ENCODE measurements at regions not wholly inside any gene's neighbourhood (a gene's known extent, or its start where the extent isn't known, plus 50 kb on each side); places are given as distances from the start of the nearest gene placed in this dataset.
"Not testable (repeated sequence)": the region's sequence is repeated elsewhere in the genome, so short reads cannot be mapped to it uniquely, and the experiment has no call there.

DNA sequence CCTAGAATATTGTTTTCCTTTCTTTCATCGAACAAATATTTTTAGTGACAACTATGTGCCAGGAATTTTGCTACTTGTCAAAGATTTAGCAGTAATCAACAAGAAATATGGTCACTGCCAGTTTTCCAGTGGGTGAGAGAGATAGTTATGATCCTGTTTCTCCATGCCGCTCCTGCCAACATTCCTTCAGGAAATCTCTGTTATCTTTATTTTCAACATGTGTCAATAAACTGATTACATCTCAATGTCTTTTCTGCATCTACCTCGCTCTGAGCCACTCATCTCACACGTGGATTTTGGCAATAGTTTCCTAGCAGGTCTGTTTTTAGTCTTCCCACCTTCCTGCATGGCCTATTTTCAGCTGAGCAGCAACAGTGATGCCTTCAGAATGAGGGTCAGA, 650.0 kb upstream of the STXBP6 start:
- DNase-seq (ENCODE audit: low read depth in 4 of 4, low spot score in 3 of 4): no peak

- no peak for DNase-seq (ENCODE audit: low read depth in 4 of 4, low spot score in 3 of 4)
These were observed 648.2 kb upstream of the STXBP6 start for GRCh38 chr14:25698111-25698510.

GRCh38 chr14:25696176-25696575, 646.2 kb upstream of the STXBP6 start:
- no peak for DNase-seq (ENCODE audit: low read depth in 4 of 4, low spot score in 3 of 4)

- DNase-seq (ENCODE audit: low read depth in 4 of 4, low spot score in 3 of 4): no peak
These were observed 635.1 kb upstream of the STXBP6 start for GRCh38 chr14:25685004-25685403.

- no peak for DNase-seq (ENCODE audit: low read depth in 4 of 4, low spot score in 3 of 4)
These were observed 631.0 kb upstream of the STXBP6 start for GRCh38 chr14:25680934-25681333.

DNA sequence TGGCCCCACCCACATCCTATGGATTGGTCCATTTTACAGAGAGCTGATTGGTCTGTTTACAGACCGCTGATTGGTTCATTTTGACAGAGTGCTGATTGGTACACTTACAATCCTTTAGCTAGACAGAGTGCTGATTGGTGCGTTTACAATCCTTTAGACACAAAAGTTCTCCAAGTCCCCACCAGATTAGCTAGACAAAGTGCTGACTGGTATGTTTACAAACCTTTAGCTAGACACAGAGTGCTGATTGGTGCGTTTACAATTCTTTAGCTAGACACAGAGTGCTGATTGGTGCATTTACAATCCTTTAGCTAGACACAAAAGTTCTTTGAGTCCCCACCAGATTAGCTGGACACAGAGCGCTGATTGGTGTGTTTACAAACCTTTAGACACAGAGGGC, 630.6 kb upstream of the STXBP6 start:
- DNase-seq (ENCODE audit: low read depth in 4 of 4, low spot score in 3 of 4): not testable (repeated sequence)

- DNase-seq (ENCODE audit: low read depth in 4 of 4, low spot score in 3 of 4): no peak
These were observed 627.2 kb upstream of the STXBP6 start for GRCh38 chr14:25677111-25677510.

GRCh38 chr14:25667387-25667786, 617.4 kb upstream of the STXBP6 start:
- DNase-seq (ENCODE audit: low read depth in 4 of 4, low spot score in 3 of 4): no peak

DNA sequence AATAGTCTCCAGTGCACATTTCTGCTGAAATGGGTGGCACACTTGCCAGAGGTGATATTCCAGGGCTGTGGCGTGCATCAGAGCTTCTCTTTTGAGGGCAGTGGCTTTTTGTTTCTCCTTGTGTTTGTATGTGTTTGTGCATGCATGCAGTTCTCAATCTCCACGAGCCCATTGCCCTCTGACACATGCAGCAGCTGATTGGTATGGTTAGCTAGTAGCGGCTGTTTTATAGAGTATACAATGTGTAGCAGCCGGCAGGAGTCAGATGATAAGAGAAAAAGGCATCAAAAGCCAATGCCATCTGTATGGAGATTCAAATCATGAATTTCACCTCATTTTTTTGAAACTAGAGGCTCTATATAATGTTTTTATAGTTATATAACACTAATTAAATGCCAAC, 616.9 kb upstream of the STXBP6 start:
- DNase-seq (ENCODE audit: low read depth in 4 of 4, low spot score in 3 of 4): no peak

- DNase-seq (ENCODE audit: low read depth in 4 of 4, low spot score in 3 of 4): no peak
These were observed 609.0 kb upstream of the STXBP6 start for GRCh38 chr14:25658988-25659387.

- no peak for DNase-seq (ENCODE audit: low read depth in 4 of 4, low spot score in 3 of 4)
These were observed 580.5 kb upstream of the STXBP6 start for GRCh38 chr14:25630447-25630846.

DNA sequence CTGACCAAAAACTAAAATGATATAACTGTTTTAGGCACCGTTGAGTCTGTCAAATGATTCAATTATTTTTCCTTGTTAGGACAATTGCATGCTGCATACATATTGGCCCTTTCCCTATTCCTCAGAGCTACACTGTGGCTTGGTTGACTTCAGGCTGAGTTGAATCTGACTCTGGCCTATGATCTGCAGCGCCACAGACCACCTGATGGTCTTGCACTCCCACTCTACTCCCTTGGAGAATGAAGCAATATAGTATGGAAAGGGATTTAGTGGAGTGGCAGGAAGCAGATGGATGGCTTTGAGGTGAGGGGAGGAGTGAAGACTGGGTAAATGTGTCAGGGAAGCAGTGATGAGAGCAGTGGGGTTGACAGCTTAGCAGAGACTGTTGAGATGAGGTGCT, 579.0 kb upstream of the STXBP6 start:
- DNase-seq (ENCODE audit: low read depth in 4 of 4, low spot score in 3 of 4): no peak

DNA sequence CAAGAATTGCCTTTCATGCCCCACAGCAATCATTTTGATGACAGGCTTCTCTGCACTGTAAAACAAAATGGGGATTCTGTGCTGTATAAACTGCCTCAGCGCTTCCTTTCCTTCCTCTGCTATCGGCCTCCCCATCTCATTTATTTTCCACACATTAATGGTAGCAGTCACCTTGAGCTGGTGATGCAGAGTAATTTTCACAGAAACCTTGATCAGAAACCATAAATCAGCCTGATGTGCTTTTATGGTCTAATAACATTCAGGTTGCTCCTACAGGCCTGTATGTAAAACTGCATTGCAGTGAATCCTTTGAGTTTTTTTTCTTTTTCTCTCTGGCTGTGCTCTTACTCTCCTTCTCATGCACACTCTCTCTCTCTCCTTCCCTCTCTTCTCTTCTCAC, 578.4 kb upstream of the STXBP6 start:
- DNase-seq (ENCODE audit: low read depth in 4 of 4, low spot score in 3 of 4): peak in 1 of 4 donors; percentile 17

GRCh38 chr14:25626986-25627385, 577.0 kb upstream of the STXBP6 start:
- peak in 2 of 4 donors; percentile 14 for DNase-seq (ENCODE audit: low read depth in 4 of 4, low spot score in 3 of 4)

DNA sequence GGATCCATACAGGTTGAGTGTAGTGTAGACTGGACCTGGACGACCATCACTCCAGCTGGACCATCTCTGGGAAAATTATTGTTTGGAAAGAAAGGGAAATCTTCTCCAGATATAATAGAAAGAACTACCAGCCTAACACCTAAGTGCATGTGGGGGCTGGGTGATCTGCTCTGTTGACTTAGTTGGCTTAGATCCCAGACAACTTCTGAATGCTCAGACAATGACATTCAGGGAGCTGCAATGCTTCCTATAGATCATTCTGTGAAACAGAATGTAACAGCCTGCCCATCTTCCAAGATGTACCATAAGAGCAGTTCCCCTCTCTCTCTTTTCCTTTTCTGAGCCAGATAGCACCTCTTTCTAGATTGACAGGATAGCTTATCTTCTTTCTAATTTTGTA, 572.8 kb upstream of the STXBP6 start:
- no peak for DNase-seq (ENCODE audit: low read depth in 4 of 4, low spot score in 3 of 4)

DNA sequence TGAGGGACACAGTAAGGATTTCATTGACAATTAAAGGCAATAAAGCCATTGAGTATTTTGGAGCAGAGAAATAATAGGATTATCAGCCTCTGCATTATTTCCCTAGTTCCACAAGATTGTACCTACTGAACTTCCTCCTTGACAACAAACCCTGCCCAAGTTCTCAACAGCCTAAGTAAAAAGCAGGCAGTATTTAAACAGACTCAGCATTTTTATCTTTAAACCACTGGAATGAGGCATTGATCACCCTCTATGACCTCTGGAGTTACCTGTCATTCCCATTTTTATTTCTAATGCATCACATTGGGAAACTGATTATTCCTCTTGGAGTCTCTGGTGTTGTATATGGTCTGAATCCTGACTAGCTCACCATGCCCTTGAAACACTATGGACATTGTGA, 570.6 kb upstream of the STXBP6 start:
- DNase-seq (ENCODE audit: low read depth in 4 of 4, low spot score in 3 of 4): no peak

DNA sequence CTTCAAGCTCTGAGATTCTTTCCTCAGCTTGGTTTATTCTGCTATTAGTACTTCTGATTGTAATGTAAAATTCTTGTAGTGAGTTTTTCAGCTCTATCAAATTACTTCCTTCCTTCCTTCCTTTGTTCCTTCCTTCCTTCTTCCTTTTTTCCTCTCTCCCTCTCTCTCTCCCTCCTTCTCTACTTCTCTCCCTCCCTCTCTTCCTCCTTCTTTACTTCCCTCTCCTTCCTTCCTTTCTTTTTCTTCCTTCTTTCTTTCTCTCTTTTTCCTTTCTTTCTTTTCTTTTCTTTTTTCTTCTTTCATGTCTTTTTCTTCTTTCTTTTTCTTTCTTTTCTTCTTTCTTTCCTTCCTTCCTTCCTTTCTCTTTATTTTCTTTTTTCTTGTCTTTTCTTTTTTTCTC, 565.2 kb upstream of the STXBP6 start:
- DNase-seq (ENCODE audit: low read depth in 4 of 4, low spot score in 3 of 4): no peak

DNA sequence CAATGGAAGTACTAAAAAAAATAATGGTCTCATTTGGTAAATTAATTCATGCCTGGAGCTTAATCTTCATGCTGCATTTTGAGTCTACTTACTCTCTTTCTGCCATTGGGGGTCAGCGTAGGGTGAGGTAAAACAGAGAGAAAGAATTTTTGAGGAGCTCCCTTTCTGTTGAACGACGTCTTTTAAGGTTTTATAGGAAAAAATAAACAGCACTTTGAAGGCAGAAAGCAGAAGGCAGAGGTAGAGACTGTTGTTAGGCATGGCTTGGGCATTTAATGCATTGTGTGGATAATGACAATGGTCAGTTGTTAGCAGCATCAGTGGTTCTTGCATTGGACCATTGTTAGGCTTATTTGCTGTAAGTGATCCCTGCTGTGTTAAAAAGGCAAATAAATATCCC, 557.2 kb upstream of the STXBP6 start:
- DNase-seq (ENCODE audit: low read depth in 4 of 4, low spot score in 3 of 4): no peak

DNA sequence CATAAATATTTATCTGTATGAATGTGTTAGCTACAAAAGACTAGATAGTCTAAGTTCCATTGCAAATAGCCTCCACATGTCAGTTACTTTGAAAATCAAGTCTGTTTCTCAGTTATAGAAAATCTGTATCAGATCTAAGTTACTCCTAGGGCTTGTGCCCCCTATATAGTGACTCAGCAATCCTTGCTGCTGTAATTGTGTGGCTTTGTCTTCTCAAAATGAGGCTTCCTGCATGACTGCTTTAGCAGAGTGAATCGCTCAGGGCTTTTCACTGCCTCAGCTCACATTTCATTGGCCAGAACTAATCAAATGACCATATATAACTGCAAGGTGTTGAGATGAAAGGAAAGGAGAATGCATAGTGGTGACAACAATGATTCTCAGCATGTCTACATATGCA, 552.2 kb upstream of the STXBP6 start:
- DNase-seq (ENCODE audit: low read depth in 4 of 4, low spot score in 3 of 4): no peak

GRCh38 chr14:25588751-25589150, 538.8 kb upstream of the STXBP6 start:
- no peak for DNase-seq (ENCODE audit: low read depth in 4 of 4, low spot score in 3 of 4)

GRCh38 chr14:25574628-25575325, 524.8 kb upstream of the STXBP6 start:
- no peak for DNase-seq (ENCODE audit: low read depth in 4 of 4, low spot score in 3 of 4)

DNA sequence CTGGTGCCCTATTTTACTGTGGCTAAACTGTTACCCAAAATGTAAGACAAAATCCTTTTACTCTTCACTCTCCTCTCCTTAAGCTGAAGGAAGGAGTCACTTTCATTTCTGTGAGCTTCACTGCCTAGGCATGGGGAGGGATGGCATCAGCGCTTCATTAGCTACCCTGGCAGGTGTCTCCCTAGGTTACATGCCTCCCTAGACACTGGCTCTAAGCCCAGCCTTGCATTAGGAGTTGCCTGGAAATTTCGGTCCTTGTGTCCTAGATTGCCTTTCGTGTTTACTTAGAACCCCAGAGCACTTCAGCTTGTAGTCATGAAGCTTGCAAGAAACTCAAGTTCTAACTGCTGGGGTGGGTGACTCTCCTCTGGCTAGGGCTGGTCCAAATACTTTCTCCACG, 520.5 kb upstream of the STXBP6 start:
- no peak for DNase-seq (ENCODE audit: low read depth in 4 of 4, low spot score in 3 of 4)

DNA sequence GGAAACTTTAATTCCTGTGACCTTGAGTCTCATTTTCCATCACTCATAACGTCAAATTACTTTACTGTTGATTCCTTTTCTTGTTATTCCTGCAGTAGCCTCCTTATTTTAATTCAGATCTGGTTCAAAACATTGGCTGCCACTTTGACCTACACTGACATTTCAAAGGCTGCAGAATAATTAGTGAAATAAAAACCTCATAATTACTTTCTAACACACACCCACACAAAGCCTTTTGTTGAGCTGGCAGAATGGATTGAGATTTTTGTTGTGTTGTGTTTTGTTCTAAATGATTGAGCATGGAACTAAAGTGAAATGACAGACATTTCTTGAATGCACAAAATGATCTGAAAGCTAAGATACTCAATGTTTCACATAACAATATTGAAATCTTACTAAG, 507.5 kb upstream of the STXBP6 start:
- no peak for DNase-seq (ENCODE audit: low read depth in 4 of 4, low spot score in 3 of 4)
